NCI-H345 treated with DMSO at 0.1 percent for 48 hours (cell line): ENCODE measurements at regions not wholly inside any gene's neighbourhood (a gene's known extent, or its start where the extent isn't known, plus 50 kb on each side); places are given as distances from the start of the nearest gene placed in this dataset.
A peak's percentile ranks its signal among the peaks of the same experiment; 100 is the strongest.

Experiments used
- DNase-seq: peaks from one replicate; lab custom pipeline; 2025; ENCODE audit not compliant: unreplicated experiment; lab: John Stamatoyannopoulos, UW

DNA sequence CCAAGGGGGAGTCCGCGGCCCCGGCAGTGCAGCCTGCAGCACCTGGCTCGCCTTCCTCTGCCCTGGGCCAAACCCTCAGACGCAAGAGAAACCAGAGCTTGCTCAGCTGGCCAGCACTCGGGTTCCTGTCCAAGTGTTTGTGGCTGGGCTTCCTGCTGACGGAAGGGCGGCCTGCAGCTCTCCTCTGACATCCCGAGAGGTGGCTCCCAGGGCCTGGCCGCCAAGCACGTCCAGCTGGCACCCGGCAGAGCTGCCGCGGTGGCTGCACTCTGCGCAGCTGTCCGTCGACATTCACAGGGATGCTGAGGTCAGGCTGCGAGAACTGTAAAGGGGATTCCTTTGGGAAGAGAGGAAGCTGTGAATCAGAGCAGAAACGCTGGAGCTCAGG, 85.6 kb downstream of the CPN2 start:
- no peak for DNase-seq

GRCh38 chr3:194265996-194266964, 84.8 kb downstream of the CPN2 start:
- DNase-seq, result peak; percentile 16

DNA sequence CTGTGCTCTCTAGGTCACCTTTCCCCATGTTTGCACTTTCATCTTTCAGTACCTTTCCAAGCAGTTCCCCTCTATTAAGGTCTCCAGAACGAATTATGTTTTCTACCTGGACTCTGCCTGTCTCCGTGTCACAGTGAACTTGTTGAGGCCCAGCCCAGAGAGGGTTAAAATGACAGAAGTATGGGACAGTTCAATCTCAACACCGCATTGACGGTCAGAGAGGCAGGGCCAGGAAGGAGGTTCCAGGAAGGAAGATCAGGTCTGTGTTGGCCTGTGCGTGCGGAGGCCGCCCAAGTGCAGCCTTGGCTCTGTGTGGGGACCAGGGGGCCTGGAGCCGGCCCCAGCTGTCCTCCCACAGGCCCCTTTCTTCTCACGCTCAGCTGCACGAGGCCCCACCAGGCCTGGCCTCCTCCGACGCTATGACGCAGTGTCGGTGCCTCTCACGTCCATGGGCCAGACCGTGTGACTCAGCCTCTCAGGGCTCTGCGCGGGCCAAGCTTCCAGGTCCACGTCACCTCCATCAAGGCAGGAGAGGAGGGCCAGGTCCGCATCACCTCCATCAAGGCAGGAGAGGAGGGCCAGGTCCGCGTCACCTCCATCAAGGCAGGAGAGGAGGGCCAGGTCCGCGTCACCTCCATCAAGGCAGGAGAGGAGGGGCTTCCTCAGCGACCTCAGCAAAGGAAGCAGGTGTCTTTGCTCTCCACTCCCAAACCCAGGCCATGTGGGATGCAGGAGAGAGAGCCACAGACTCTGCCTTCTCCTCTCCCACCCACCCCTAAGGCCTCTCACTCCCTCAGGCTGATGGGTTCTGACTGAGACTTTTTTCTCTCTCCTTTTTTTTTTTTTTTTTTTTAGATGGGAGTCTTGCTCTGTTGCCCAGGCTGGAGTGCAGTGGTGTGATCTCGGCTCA, 83.1 kb downstream of the CPN2 start:
- DNase-seq, result no peak

DNA sequence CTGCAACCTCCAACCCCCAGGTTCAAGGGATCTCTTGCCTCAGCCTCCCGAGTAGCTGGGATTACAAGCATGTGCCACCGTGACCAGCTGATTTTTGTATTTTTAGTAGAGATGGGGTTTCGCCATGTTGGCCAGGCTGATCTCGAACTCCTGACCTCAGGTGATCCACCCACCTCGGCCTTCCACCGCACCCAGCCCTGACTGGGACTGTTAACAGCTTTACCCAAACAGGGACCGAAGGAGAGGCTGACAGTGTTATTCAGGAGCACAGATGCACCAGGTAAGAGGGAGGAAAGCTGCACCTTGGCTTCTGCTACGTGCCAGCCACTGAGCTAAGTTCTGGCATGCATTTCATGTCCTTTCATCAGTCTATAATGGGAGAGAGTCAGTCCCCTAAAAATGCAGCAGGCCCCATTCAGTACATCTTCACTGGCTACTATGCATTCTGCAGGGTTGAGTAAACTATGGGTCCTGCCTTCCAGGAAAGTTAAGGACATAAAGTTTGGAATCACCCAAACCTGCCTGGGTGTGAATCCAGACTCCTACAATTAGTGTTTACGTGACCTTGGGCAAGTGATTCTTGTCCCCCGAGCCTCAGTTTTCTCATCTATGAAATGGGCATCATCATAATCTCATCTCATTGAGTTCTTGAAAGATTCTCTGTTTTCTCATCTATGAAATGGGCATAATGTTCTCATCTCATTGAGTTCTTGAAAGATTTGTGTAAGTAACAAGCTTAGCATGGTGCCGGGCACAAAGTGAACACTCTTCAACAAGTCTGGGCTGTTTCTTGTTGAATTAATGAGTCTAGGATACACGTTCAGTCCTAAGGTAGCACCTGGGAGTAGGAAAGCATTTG, 82.2 kb downstream of the CPN2 start:
- DNase-seq, result no peak

DNA sequence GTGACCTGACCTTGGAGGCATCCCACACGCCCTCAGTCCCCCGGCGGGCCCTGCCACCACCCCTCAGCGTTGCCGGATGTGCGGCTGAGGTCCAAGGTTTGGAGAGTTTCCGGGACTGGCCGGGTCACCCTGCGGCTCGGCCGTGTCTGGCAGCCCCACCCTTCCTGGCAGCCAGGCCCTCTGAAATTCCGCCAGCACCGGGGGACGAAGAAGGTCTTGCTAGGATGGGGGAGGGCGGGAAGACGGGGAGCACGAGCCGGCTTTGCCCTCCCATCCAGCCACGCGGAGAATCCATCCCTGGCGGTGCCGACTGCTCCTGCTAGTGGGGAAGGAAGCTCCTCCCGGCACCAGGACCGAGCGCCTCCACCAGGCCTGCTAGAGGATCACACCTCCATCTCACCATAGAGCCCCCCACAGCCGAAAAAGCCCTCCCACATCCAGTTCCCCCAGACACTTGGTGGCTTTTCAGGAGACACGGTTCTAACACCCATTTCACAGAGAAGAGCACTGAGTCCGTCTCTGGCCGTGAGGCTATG, 81.5 kb downstream of the CPN2 start:
- no peak for DNase-seq

GRCh38 chr3:194270627-194271459, 80.3 kb downstream of the CPN2 start:
- no peak for DNase-seq

- no peak for DNase-seq
Measured at GRCh38 chr3:194271460-194272035, 79.6 kb downstream of the CPN2 start.

- DNase-seq, result no peak
Measured at GRCh38 chr3:194272221-194272620, 78.9 kb downstream of the CPN2 start.

DNA sequence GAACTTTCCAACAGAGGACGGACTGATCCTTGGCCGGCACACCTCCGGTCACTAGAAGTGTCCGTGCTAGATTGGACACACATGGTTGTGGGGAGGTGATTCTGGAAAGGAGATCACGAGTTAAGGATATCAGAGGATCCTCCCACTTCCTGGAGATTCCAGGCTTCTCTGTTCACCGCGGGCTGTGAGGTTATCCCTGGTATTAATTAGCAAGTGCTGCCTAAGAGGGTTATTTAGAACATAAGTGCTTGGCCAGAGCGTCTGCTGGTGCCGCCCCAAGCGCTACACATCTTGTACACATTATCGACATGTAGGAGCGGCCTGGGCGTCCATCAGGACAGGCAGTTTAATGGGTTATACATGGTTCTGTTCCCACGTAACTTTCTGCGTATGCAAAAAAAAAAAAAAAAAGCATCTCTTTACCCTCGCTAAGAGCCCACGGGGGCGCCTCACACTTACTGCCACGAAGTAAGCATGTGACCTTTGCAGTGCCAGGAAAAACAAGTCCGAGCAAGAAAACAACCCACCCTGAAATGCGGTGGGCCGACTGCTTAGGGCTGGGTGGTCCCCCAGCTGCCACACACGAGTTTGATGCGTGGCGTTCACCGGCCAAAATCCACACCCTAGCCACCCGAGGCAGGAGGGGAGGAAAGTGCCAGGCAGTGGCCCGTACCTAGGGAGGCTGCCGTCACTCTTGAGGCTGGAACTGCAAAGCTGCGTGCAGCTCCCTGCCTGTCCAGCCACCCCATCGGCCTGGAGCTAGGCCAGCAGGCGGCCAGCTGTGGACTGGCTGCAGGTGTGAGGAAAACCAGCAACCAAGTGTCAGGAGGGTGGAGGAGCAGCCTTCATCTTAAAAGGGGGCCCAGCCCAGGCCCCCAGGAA, 78.0 kb downstream of the CPN2 start:
- DNase-seq, result no peak

- no peak for DNase-seq
Measured at GRCh38 chr3:194273743-194274310, 77.3 kb downstream of the CPN2 start.

GRCh38 chr3:194274424-194275085, 76.6 kb downstream of the CPN2 start:
- DNase-seq, result no peak

GRCh38 chr3:194275291-194275690, 75.8 kb downstream of the CPN2 start:
- no peak for DNase-seq

- no peak for DNase-seq
Measured at GRCh38 chr3:194275721-194276120, 75.4 kb downstream of the CPN2 start.

DNA sequence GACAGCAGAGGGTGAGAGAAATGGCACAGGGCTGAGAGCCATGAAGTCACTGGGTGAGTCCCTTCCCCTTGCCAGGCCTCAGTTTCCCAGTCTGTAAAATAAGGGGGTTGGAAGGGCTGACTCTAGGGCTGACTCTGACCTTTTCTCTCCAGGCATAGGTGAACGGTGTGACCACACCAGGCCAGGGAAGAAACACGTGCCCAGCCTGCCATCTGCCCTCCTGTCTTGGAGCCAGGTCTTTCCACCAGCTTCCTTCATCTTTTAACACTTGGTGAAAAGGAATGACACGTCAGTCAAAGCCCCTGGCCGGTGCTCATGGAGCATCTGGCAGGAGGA, 74.4 kb downstream of the CPN2 start:
- DNase-seq, result no peak

DNA sequence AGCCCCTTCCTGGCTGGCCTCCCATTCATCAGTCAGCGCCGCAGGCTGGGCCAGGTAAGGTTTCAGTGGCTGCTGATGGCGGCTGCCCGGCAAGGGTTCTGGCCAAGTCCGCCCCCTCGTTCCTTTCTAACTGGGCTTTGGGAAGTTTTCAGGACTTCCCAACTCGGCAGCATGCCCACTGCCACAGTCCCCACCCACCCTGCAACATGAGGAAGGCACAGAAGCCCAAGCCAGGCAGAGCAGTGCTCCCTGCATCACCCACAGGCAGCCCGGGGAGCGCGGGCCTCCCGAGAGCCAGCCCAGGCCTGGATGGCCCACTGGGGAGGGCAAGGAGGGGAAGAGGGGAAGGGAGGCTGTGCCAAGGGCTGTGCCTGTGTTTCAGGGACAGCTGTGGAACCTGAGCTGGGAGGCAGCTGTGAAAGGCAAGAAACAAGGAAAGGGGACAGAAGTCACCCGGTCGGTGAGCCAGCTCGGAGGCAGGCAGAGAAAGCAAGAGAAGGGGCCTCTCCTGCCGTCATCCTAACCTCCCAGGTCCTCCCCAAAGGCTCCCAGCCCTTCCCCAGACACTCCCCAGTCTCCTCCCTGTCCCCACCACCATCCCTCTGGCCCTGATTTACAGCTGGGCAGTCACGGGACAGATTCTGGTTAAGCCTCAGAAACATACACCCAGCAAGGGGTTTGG, 73.9 kb downstream of the CPN2 start:
- DNase-seq, result no peak

- DNase-seq, result no peak
Measured at GRCh38 chr3:194277786-194278130, 73.4 kb downstream of the CPN2 start.

- DNase-seq, result no peak
Measured at GRCh38 chr3:194278186-194278845, 72.8 kb downstream of the CPN2 start.
